ENCODE measurements at regions not wholly inside any gene's neighbourhood (a gene's known extent, or its start where the extent isn't known, plus 50 kb on each side); places are given as distances from the start of the nearest gene placed in this dataset.
A peak's percentile ranks its signal among the peaks of the same experiment; 100 is the strongest.

DNA sequence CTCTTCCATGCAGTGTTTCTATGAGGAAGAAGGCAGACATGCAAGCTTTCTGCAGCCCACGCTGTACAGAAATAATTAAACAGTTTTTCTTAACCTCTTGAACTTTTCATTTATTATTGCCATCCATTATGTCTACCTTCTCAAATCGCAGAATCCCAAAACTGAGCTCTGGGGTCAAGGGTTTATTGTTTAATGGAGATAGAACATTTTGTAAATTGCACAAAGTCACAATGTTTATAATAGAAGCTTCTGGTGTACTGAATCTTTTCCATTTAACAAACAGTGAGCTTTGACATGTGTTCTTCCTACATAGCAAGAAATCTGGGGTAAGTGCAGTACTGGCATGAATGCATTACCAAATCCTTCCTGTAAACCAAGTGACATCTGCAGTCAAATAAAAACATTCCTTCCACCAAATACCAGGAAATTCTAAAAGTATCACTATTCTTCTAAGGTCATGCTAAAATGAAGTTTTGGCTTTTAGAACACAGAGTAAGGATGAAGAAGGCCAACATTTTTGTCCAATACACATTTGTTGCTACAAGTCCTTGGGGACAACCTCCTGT lies 385.3 kb upstream of the DDHD1 start:
- in situ Hi-C loops (cut with HindIII; ENCODE audit: low sequenced_read_pairs), result no loop called here
- DNase-seq (ENCODE audit: low spot score), result no peak

DNA sequence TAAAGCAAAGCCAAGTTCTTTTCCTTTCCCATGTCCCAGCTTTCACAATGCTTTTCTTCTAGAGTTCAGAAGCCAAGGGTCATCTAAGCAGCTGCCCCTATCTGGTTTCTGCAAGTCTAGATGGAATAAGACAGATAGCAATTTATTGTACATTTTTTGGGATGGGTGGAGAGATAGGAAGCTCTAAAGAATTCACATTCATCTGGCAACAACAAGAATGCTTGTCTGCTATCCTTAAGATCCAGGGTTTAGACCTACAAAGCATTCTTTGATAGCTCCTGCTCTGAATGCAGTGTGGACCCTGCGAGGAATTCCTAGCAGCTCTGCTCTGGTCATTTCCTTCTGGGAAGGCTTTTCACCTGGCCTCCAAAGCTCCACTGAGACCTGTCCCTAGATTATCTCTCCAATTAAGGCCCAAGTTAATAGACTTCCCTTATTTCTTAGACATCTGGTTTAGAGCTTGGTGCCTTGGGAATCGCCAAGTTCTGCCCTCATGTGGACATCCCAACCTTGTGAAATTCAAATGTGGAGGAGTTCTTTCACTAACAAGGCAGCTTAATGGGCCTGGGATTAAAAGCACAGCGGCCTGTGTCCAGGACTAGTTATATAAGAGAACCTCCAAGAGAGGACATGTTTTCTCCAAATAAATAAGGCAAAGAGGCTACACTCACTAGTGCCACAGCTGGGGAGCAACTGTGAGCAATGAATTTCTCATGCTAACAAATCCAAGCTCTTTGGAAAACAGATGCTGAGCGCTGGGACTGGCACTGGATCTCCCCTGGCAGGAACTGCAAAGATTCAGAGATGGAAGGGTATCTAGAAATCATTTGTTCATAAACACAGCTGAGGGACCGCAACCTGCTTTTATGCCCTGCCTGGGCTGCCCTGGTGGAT lies 384.5 kb upstream of the DDHD1 start:
- in situ Hi-C loops (cut with HindIII; ENCODE audit: low sequenced_read_pairs), result no loop called here
- peak; percentile 13 for DNase-seq (ENCODE audit: low spot score)

DNA sequence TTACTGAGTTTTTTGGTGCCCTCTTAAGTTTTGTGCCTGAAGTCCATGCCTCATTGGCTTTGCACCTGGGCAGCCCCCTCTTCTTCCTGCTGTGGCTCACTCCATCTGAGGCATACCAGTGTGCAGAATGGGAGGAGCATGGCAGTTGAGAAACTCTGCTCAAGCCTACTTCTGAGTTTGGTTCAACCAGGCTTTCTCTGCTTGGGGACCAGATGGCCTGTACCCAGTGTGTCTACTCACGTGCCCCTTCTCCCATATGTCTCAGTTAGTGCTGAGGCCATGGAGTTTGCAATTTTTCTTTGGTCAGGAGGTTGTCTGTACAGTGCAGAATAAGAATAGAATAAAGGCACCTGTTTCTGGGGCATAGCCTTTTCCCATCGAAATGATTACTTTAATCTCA lies 383.3 kb upstream of the DDHD1 start:
- DNase-seq (ENCODE audit: low spot score), result peak; percentile 63
- in situ Hi-C loops (cut with HindIII; ENCODE audit: low sequenced_read_pairs), result no loop called here

GRCh38 chr14:53534841-53535240 lies 381.7 kb upstream of the DDHD1 start:
- in situ Hi-C loops (cut with HindIII; ENCODE audit: low sequenced_read_pairs), result no loop called here
- no peak for DNase-seq (ENCODE audit: low spot score)

DNA sequence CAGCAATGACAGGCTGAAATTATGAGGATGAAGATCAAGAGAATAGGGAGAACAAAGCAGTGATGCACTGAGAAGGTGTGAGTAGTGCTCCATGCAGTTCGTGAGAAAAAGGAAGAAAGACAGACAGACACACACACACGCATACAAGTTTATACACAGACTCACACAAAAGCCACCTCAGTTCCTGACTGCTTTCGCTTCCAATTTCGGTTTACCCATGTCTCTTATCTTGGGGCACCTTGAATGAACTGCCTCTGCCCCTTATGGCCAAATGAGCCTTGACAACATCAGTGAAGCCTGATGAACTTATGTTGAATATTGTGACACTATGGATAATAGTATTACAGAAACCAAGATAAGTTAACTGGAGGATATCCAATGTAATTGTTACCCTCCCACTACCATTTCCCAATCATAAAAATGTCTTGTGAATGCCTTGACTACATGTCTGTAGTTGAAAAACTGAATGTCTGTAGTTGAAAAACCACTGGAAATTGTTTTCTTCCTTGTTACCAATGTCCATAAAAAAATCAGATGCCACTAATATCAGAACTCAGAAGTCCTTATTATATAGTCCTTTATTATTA lies 380.4 kb upstream of the DDHD1 start:
- in situ Hi-C loops (cut with HindIII; ENCODE audit: low sequenced_read_pairs), result no loop called here
- no peak for DNase-seq (ENCODE audit: low spot score)

GRCh38 chr14:53532853-53533252 lies 379.7 kb upstream of the DDHD1 start:
- DNase-seq (ENCODE audit: low spot score), result no peak
- in situ Hi-C loops (cut with HindIII; ENCODE audit: low sequenced_read_pairs), result no loop called here

- no peak for DNase-seq (ENCODE audit: low spot score)
- in situ Hi-C loops (cut with HindIII; ENCODE audit: low sequenced_read_pairs), result no loop called here
Observed at GRCh38 chr14:53531730-53532129, 378.6 kb upstream of the DDHD1 start.

DNA sequence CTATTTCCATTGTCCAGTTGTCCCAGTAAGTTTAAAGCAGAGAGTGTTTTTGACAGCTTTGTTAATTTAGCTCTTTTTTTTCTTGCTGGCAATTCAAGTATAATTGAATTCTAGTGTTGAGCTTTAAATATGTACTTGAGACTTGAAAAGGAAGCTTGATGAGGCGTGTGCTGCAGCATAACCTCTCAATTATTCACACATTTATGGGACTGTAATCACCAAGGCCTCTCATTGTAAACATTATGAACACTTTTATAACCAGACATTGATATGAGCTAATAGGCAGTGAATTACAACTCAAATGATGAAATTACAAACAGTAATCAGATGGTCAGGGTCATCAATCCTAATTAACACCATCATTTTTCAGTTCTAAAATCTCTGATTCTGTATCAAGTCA lies 378.0 kb upstream of the DDHD1 start:
- no peak for DNase-seq (ENCODE audit: low spot score)
- in situ Hi-C loops (cut with HindIII; ENCODE audit: low sequenced_read_pairs), result no loop called here

- in situ Hi-C loops (cut with HindIII; ENCODE audit: low sequenced_read_pairs), result no loop called here
Observed at GRCh38 chr14:53529519-53529918, 376.4 kb upstream of the DDHD1 start.

DNA sequence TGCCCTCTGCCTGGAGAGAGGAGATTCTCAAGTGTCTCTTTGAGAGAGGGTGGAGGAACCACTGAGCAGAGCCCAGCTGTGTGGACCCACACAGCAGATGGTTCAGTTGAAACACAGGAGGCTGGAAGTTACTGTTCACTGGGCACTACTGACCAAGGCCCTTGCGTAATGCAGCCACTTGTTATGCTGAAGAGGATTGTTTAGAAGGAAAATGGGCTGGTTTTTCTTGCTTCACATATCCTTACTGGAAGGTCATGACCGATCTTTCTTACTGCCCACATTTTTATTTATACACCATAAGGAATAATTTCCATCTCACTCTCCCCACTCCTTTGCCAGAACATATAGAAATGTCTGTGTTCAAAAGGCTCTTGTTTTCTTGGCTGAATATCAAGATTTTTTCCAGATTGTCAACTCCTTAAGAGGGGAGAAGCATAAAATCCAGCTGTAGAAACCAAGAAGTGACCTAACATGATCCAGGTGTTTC lies 375.1 kb upstream of the DDHD1 start:
- DNase-seq (ENCODE audit: low spot score), result no peak
- in situ Hi-C loops (cut with HindIII; ENCODE audit: low sequenced_read_pairs), result no loop called here

More at GRCh38 chr14:53529519-53529918, 376.4 kb upstream of the DDHD1 start:
- DNase-seq (ENCODE audit: low spot score), result no peak

- no peak for DNase-seq (ENCODE audit: low spot score)
- in situ Hi-C loops (cut with HindIII; ENCODE audit: low sequenced_read_pairs), result no loop called here
Observed at GRCh38 chr14:53526200-53526599, 373.1 kb upstream of the DDHD1 start.

DNA sequence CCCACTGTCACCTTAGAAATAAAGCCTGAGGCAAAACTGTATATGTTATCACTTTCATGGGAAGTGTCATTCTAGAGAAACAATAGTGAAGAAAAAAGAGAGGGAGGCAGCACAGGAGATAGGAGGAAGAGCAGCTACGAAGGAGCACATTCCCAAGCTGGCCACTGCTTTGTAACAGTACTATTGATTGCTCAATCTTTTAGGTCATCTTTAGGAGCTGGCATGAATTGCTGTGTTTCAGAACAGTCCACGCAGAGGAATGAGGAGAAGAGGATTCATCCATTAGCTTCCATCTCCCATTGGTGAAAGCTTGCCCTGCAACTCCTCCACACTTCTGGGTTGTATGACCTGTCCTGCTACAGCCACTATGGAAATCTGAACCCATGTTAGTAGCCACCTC lies 372.5 kb upstream of the DDHD1 start:
- no peak for DNase-seq (ENCODE audit: low spot score)
- in situ Hi-C loops (cut with HindIII; ENCODE audit: low sequenced_read_pairs), result no loop called here

- DNase-seq (ENCODE audit: low spot score), result no peak
- in situ Hi-C loops (cut with HindIII; ENCODE audit: low sequenced_read_pairs), result no loop called here
Observed at GRCh38 chr14:53524391-53524790, 371.3 kb upstream of the DDHD1 start.

DNA sequence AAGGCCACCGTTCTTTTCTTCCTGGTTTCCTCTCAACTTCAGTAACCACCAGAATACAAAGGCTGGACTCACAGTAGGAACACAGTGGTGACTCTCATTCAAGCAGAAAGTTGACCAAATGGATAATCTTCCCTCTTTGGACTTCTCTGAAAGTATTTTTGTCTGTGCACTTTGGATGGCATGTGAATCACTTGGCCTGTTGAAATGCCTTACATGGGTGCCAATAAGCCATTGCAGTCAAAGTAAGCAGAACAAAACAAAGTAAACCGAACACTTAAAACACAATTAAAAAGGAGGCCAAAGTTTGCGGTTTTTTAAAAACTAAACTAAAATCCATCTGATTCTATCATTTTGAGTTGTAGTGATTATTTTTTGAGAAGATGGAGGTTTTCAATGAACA lies 370.1 kb upstream of the DDHD1 start:
- in situ Hi-C loops (cut with HindIII; ENCODE audit: low sequenced_read_pairs), result no loop called here
- DNase-seq (ENCODE audit: low spot score), result no peak

DNA sequence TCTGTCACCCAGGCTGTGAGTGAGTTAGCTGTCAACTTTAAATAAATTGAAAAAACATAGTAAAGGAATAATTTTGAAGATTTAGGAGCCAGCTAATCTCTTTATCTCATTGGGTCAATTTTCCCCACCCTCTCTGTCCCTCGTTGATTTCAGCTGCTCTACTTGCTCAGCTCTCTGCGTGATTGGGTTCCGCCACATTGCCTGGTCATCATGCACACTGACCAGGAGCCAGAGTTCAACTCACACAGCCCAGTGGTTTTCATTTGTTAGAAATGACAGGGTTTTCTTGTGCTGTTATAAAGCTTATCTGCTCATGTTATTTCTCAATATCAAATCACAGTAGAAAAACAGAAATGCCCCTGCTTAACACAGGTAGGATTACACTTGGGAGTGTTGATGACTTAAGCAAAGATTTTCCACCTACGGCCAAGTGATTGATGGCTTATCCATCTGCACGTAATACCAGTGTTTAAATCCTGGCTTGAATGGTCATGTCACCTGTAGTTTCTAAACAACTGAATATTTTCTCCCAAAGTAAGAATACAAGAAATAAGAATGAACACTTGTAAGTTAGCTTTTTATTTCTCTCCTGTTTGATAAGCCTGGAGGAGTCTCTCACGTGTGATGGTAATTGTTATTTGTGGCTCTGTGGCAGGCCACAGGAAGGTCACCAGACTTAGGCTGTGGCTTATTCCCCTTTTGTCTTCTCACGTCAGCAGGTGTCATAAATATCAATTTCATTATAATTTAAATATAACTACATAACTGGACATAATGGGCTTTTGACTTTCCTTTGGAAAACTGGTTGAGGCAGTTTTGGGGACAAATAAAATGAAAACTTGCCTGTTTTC lies 367.2 kb upstream of the DDHD1 start:
- in situ Hi-C loops (cut with HindIII; ENCODE audit: low sequenced_read_pairs), result no loop called here
- no peak for DNase-seq (ENCODE audit: low spot score)

- DNase-seq (ENCODE audit: low spot score), result no peak
- in situ Hi-C loops (cut with HindIII; ENCODE audit: low sequenced_read_pairs), result no loop called here
Observed at GRCh38 chr14:53519137-53519536, 366.0 kb upstream of the DDHD1 start.

DNA sequence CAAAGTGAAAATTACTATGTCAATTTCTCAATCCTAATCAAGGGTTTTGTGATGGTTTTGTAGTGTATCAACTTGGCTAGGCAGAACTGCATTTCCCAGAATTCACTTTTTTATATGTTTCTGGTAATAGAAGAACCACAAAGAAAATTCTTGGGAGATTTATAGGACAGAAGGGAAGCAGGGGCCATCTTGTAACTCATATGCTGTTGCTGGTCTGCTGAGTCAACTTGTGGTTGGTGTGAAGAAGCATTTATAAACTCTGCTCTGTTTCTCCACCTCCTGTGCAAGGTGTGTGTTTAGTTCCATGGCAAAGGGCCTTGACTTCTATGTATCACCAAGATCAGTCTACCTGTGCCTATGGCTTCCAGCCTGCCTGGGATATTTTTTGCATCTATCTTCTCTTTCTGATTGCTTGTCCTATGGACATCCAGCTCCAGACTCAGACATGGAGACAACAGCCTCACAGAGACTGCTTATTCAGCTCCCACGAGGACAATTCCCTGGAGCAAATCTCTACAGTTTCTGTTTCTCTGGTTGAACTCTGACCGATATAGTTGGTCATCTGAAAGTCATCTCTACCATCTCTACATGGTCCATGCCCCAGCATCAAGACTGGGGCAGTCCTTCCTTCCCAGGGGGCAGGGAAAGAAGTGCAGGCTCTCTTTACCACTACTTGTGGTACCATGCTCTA lies 364.3 kb upstream of the DDHD1 start:
- in situ Hi-C loops (cut with HindIII; ENCODE audit: low sequenced_read_pairs), result no loop called here
- DNase-seq (ENCODE audit: low spot score), result no peak

- in situ Hi-C loops (cut with HindIII; ENCODE audit: low sequenced_read_pairs), result no loop called here
- no peak for DNase-seq (ENCODE audit: low spot score)
Observed at GRCh38 chr14:53516261-53516774, 363.2 kb upstream of the DDHD1 start.

DNA sequence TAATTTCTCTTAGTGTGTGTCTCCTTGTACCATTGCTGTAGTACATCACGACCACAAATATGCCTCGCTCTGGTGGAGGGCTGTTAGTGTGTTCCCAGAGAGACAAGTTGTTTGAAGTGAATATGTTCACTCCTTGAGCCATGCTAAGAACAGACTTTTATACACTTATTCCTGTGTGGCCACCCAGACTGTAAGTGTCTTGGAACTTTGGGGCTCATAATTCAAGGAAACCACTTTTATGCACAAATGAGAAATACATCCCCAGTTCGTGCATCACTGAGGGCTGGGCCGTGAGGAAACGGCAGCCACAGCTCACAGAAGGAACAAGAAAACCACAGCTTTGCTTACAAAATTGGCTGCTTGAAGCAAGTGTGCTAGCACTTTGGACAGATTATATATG lies 362.2 kb upstream of the DDHD1 start:
- in situ Hi-C loops (cut with HindIII; ENCODE audit: low sequenced_read_pairs), result no loop called here
- DNase-seq (ENCODE audit: low spot score), result no peak

Measured in G401 (cell line).